Stimulated activated naive CD8-positive, alpha-beta T cell treated with anti-CD3 and anti-CD28 coated beads, Interleukin-15, Interleukin-2, amounts not matched to agents 100 ng/mL and 50 ng/mL, for 24 hours (primary cell): ENCODE measurements at regions not wholly inside any gene's neighbourhood (a gene's known extent, or its start where the extent isn't known, plus 50 kb on each side); places are given as distances from the start of the nearest gene placed in this dataset.
"Not testable (repeated sequence)": the region's sequence is repeated elsewhere in the genome, so short reads cannot be mapped to it uniquely, and the experiment has no call there.

Experiments used
- H3K27ac Mint-ChIP-seq: one replicate; pipeline ENCODE4 v1.8.0; 2021; ENCODE audit warnings: mild to moderate bottlenecking, mixed read lengths
- H3K27me3 Mint-ChIP-seq: one replicate; pipeline ENCODE4 v1.8.0; 2021; ENCODE audit warnings: mixed read lengths
- H3K36me3 Mint-ChIP-seq: one replicate; pipeline ENCODE4 v1.8.0; 2021; ENCODE audit warnings: low read depth, mixed read lengths
- H3K4me1 Mint-ChIP-seq: one replicate; pipeline ENCODE4 v1.8.0; 2021; ENCODE audit warnings: low read depth, mixed read lengths
- H3K4me3 Mint-ChIP-seq: one replicate; pipeline ENCODE4 v1.8.0; 2021; ENCODE audit warnings: mild to moderate bottlenecking, mixed read lengths
- H3K9me3 Mint-ChIP-seq: one replicate; pipeline ENCODE4 v1.8.0; 2021; ENCODE audit warnings: mixed read lengths

DNA sequence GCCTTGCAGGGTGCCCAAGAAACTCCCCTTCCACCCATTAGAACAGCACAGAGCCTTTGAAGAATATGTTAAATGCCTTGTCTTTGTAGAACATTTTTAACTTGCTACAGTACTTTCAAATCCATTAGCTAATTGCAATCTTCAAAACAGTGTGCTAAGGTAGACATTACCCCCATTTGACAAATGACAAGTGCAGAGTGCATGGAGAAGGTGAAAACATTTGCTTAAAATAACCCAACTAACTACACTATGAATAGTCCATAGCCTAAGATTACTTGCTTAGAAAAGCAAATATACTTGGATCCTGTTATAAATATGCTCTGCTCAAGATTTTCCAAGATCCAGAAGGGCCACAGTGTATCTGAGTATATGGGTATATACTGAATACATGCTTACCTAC lies 87.0 kb upstream of the G2E3 start:
- Mint-ChIP-seq H3K4me1 (no peaks in the 10 kb centered on the region), H3K4me3 (no peak overlapping the region), H3K27me3 (peaks cover 10% of the 10 kb centered on the region), H3K9me3 (no peaks in the 10 kb centered on the region), H3K36me3 (no peaks in the 10 kb centered on the region), H3K27ac (no peak overlapping the region)

DNA sequence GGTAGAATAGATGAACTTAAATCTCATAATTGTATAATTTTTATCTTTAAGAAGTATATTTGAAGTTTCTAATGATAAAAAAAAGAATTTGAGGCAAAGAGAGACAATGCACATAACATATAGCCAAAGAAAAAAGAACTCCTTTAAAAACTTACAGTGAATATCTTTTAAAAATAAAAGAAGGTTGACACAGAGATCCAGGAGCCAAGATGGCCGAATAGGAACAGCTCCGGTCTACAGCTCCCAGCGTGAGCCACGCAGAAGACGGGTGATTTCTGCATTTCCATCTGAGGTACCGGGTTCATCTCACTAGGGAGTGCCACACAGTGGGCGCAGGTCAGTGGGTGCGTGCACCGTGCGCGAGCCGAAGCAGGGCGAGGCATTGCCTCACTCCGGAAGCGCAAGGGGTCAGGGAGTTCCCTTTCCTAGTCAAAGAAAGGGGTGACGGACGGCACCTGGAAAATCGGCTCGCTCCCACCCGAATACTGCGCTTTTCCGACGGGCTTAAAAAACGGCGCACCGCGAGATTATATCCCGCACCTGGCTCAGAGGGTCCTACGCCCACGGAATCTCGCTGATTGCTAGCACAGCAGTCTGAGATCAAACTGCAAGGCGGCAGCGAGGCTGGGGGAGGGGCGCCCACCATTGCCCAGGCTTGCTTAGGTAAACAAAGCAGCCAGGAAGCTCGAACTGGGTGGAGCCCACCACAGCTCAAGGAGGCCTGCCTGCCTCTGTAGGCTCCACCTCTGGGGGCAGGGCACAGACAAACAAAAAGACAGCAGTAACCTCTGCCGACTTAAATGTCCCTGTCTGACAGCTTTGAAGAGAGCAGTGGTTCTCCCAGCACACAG lies 84.9 kb upstream of the G2E3 start:
- not testable (repeated sequence) for H3K27ac Mint-ChIP-seq, H3K4me3 Mint-ChIP-seq, H3K27me3 Mint-ChIP-seq, H3K9me3 Mint-ChIP-seq, H3K36me3 Mint-ChIP-seq, H3K4me1 Mint-ChIP-seq

DNA sequence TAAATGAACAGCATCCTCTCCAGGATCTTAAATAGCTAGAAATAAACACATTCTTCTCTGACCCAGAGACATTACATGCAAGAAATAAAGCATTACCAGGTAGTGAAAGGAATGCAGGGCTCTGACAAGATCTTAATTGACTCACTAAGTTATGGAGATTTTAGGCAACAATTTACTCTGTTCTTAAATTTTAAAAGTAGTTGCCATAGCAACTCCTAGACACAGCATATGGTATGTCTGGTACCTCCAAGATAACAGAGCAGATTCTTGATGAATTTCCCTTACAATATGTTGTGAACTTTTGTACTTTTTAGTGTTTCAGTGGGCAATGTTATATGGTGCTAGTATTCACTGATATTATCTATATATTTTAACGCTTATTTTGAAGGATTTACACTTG lies 76.7 kb upstream of the G2E3 start:
- peaks cover 12% of the 10 kb centered on the region for H3K27me3 Mint-ChIP-seq
- no peaks in the 10 kb centered on the region for H3K36me3 Mint-ChIP-seq
- no peaks in the 10 kb centered on the region for H3K4me1 Mint-ChIP-seq
- no peaks in the 10 kb centered on the region for H3K9me3 Mint-ChIP-seq
- H3K27ac Mint-ChIP-seq: no peak overlapping the region
- H3K4me3 Mint-ChIP-seq: no peak overlapping the region

DNA sequence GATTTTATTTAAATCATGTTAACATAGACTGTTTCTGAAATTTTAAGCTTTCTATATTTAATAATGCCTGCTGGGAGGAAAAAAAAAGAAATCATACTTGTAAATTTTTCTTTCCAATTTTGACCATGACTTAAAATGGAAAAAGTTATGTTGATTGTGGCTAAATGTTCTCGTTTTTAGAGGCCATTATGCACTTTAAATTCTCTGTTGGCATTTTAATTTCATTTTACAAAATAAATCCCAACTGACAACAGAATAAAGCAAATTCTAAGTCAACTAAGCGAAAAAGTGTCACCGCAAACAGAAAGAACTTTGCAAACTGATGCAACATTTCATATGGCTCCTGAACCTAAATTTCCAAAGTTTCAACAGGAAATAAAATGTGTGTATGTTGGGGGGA lies 74.8 kb upstream of the G2E3 start:
- no peak overlapping the region for H3K4me3 Mint-ChIP-seq
- H3K9me3 Mint-ChIP-seq: no peaks in the 10 kb centered on the region
- H3K36me3 Mint-ChIP-seq: no peaks in the 10 kb centered on the region
- H3K4me1 Mint-ChIP-seq: no peaks in the 10 kb centered on the region
- no peak overlapping the region for H3K27ac Mint-ChIP-seq
- peaks cover 17% of the 10 kb centered on the region for H3K27me3 Mint-ChIP-seq

DNA sequence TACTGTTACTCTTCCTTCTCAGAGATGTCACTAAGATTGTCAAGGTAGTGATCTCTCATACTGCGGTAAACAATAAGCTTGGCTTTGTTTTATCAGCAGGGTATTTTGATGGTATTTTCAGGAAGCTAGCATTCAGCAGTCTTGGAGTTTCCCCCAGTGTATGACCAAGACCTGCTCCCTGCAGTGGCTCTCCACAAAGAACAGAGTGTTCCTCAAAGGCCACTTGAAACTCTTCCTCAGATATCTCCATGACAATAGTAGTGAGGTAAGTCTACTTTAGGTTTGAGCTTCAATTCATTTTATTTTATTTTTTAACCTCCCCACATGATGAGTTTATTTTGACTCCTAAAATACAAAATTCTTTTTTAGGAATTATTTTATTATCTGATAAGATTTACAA lies 74.0 kb upstream of the G2E3 start:
- Mint-ChIP-seq H3K27ac (no peak overlapping the region), H3K27me3 (peaks cover 17% of the 10 kb centered on the region), H3K36me3 (no peaks in the 10 kb centered on the region), H3K4me1 (no peaks in the 10 kb centered on the region), H3K9me3 (no peaks in the 10 kb centered on the region), H3K4me3 (no peak overlapping the region)

DNA sequence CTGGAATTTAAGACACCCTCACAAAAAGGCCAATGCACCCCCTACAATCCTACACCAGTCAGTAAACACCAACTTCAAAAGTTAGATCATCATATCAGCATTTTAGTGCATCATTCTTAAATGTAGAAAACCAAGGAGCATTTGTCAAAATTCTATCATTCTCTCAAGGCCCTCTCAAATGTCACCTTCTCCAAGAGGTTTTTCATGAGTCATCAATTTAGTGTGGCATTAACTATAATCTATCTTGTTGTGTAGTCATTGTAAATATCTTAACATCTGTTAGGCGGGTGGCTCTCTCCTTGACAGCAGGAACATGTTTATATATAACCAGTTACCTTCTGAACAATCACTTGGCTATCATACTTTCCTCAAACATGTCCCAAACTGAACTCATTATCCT lies 62.1 kb upstream of the G2E3 start:
- Mint-ChIP-seq H3K36me3 (no peaks in the 10 kb centered on the region), H3K9me3 (no peaks in the 10 kb centered on the region), H3K4me1 (no peaks in the 10 kb centered on the region), H3K27ac (no peak overlapping the region), H3K27me3 (peaks cover 9% of the 10 kb centered on the region), H3K4me3 (no peak overlapping the region)

DNA sequence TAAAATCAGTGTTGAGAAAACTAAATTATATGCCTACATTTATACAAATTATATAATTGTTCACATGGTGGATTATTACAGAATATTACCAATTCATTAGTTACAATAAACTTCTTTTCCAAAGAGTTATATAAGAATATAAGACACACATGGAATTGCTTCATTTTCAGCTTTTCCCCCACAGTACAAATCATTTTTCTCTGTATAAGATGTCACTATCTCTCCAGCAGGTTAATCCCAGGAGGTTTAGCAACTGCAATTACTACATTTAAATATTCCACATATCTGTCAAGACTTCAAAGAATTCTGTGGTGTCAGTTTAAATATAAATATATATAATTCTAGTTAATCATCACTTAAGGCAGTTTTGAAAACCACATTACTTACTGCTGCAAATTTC lies 59.6 kb upstream of the G2E3 start:
- no peak overlapping the region for H3K4me3 Mint-ChIP-seq
- no peaks in the 10 kb centered on the region for H3K4me1 Mint-ChIP-seq
- no peak overlapping the region for H3K27ac Mint-ChIP-seq
- no peaks in the 10 kb centered on the region for H3K36me3 Mint-ChIP-seq
- peaks cover 6% of the 10 kb centered on the region for H3K27me3 Mint-ChIP-seq
- no peaks in the 10 kb centered on the region for H3K9me3 Mint-ChIP-seq

DNA sequence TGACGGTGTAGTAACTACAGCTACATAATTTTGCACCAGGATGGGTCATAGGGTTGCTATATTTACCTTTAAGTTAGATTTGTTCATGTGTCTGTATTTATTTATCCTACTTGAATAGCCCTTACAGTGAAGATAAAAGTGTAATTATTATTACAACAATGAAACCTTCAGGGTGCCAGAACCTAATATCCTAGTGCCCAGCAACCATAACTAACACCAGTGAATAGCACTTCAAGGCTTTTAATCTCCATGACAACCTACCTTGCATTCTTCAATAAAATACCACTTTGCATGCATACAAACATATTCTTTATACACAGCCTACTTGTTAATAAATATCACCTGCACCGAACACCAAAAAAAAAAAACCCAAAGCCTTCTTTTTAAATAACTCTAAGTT lies 58.7 kb upstream of the G2E3 start:
- no peak overlapping the region for H3K4me3 Mint-ChIP-seq
- H3K27ac Mint-ChIP-seq: no peak overlapping the region

DNA sequence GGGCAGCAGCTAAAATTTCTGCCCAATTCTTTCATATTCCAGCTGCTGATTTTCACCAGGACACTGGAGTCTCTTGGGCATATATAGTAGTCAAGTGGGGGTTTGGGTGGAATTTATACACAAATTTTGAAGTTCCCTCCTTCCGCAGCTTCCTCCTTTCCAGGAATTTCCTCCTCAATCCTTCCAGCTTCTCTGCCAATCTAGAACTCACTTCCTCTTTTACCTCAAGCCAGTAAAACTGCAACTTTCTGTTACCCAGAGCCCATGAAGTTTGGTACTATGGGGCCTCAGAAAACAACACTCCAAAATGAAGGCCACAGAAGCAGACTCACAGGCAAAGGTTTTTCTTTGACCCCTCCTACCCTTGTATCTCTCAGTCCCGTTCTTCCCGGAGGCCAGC lies 51.7 kb upstream of the G2E3 start:
- H3K36me3 Mint-ChIP-seq: no peaks in the 10 kb centered on the region
- H3K27me3 Mint-ChIP-seq: peaks cover 28% of the 10 kb centered on the region
- no peak overlapping the region for H3K27ac Mint-ChIP-seq
- H3K4me3 Mint-ChIP-seq: no peak overlapping the region
- H3K9me3 Mint-ChIP-seq: no peaks in the 10 kb centered on the region
- no peaks in the 10 kb centered on the region for H3K4me1 Mint-ChIP-seq

More for the DNA sequence above, 58.7 kb upstream of the G2E3 start:
- H3K27me3 Mint-ChIP-seq: no peaks in the 10 kb centered on the region
- no peaks in the 10 kb centered on the region for H3K9me3 Mint-ChIP-seq
- no peaks in the 10 kb centered on the region for H3K4me1 Mint-ChIP-seq
- no peaks in the 10 kb centered on the region for H3K36me3 Mint-ChIP-seq
